Skeletal muscle cell (primary cell): ENCODE measurements at regions not wholly inside any gene's neighbourhood (a gene's known extent, or its start where the extent isn't known, plus 50 kb on each side); places are given as distances from the start of the nearest gene placed in this dataset.

ENCODE experiments used
- DNase-seq: peaks from one replicate; pipeline ENCODE4 v3.0.0-alpha.2; 2010; ENCODE audit warnings: low read depth
- H3K4me3 ChIP-seq: 2 replicates; pipeline ENCODE4 v1.5.1; 2011; ENCODE audit warnings: low read depth, mild to moderate bottlenecking, control low read depth, low read length, moderate library complexity

- DNase-seq, result peak; percentile 6
Observed at GRCh38 chr13:88622362-88622973, 951.3 kb downstream of the SLITRK5 start.

GRCh38 chr13:88623150-88623549 lies 952.0 kb downstream of the SLITRK5 start:
- no peak overlapping the region for H3K4me3 ChIP-seq
- DNase-seq, result no peak

More at GRCh38 chr13:88622362-88622973, 951.3 kb downstream of the SLITRK5 start:
- H3K4me3 ChIP-seq, result no peak overlapping the region

GRCh38 chr13:88627071-88627470 lies 955.9 kb downstream of the SLITRK5 start:
- no peak for DNase-seq
- no peak overlapping the region for H3K4me3 ChIP-seq

GRCh38 chr13:88628882-88629281 lies 957.7 kb downstream of the SLITRK5 start:
- DNase-seq, result no peak
- H3K4me3 ChIP-seq, result no peak overlapping the region

- DNase-seq, result no peak
- H3K4me3 ChIP-seq, result no peak overlapping the region
Observed at GRCh38 chr13:88637935-88638334, 966.8 kb downstream of the SLITRK5 start.

- DNase-seq, result no peak
- H3K4me3 ChIP-seq, result no peak overlapping the region
Observed at GRCh38 chr13:88643233-88643632, 972.1 kb downstream of the SLITRK5 start.

GRCh38 chr13:88648598-88649373 lies 977.6 kb downstream of the SLITRK5 start:
- DNase-seq, result no peak
- H3K4me3 ChIP-seq, result no peak overlapping the region

GRCh38 chr13:88649855-88650254 lies 978.7 kb downstream of the SLITRK5 start:
- no peak for DNase-seq
- H3K4me3 ChIP-seq, result no peak overlapping the region

GRCh38 chr13:88651531-88651930 lies 980.4 kb downstream of the SLITRK5 start:
- no peak for DNase-seq
- no peak overlapping the region for H3K4me3 ChIP-seq

- no peak for DNase-seq
- no peak overlapping the region for H3K4me3 ChIP-seq
Observed at GRCh38 chr13:88656751-88657150, 985.6 kb downstream of the SLITRK5 start.

GRCh38 chr13:88670509-88670908 lies 999.3 kb downstream of the SLITRK5 start:
- H3K4me3 ChIP-seq, result no peak overlapping the region
- DNase-seq, result no peak

- no peak for DNase-seq
- H3K4me3 ChIP-seq, result no peak overlapping the region
Observed at GRCh38 chr13:88674841-88675240, 1003.7 kb downstream of the SLITRK5 start.

GRCh38 chr13:88675347-88675996 lies 1004.3 kb downstream of the SLITRK5 start:
- no peak for DNase-seq
- no peak overlapping the region for H3K4me3 ChIP-seq

GRCh38 chr13:88676016-88676415 lies 1004.8 kb downstream of the SLITRK5 start:
- no peak overlapping the region for H3K4me3 ChIP-seq
- no peak for DNase-seq

- no peak for DNase-seq
- H3K4me3 ChIP-seq, result no peak overlapping the region
Observed at GRCh38 chr13:88685459-88685858, 1014.3 kb downstream of the SLITRK5 start.

GRCh38 chr13:88701551-88701950 lies 1030.4 kb downstream of the SLITRK5 start:
- H3K4me3 ChIP-seq, result no peak overlapping the region
- peak; percentile 1 for DNase-seq

GRCh38 chr13:88704600-88705275 lies 1033.6 kb downstream of the SLITRK5 start:
- H3K4me3 ChIP-seq, result no peak overlapping the region
- DNase-seq, result no peak

GRCh38 chr13:88707646-88708045 lies 1036.5 kb downstream of the SLITRK5 start:
- DNase-seq, result no peak
- H3K4me3 ChIP-seq, result no peak overlapping the region

GRCh38 chr13:88717946-88718345 lies 1046.8 kb downstream of the SLITRK5 start:
- no peak overlapping the region for H3K4me3 ChIP-seq
- no peak for DNase-seq

GRCh38 chr13:88718781-88719180 lies 1047.6 kb downstream of the SLITRK5 start:
- H3K4me3 ChIP-seq, result no peak overlapping the region
- no peak for DNase-seq
